MM.1S (cell line): ENCODE measurements at regions not wholly inside any gene's neighbourhood (a gene's known extent, or its start where the extent isn't known, plus 50 kb on each side); places are given as distances from the start of the nearest gene placed in this dataset.

Experiments
- DNase-seq: peaks from one replicate; pipeline ENCODE4 v3.0.0-alpha.2; 2015
- H2AFZ ChIP-seq: fragments of 300-600 bp; sonication (generic); 2 replicates; pipeline ENCODE4 v1.6.0; 2016; ENCODE audit warnings: antibody characterized with exemption, low read length
- H3F3A ChIP-seq: fragments of 300-600 bp; sonication (generic); 2 replicates; pipeline ENCODE4 v1.6.1; 2016; ENCODE audit warnings: mild to moderate bottlenecking, antibody characterized with exemption, low read length, moderate library complexity, mixed read lengths; ENCODE audit not compliant: insufficient read depth
- H3K27ac ChIP-seq: fragments of 300-600 bp; sonication (generic); 2 replicates; pipeline ENCODE4 v1.5.1; 2016; ENCODE audit warnings: mild to moderate bottlenecking, low read length
- H3K27me3 ChIP-seq: fragments of 300-600 bp; sonication (generic); replicated peaks from 2 replicates; pipeline ENCODE4 v1.6.0; 2016; ENCODE audit warnings: low read length; ENCODE audit not compliant: insufficient read depth
- H3K36me3 ChIP-seq: fragments of 300-600 bp; sonication (generic); replicated peaks from 2 replicates; pipeline ENCODE4 v1.6.1; 2016; ENCODE audit warnings: mild to moderate bottlenecking, low read length, mixed read lengths; ENCODE audit not compliant: insufficient read depth
- H3K4me1 ChIP-seq: fragments of 300-600 bp; sonication (generic); 2 replicates; pipeline ENCODE4 v1.6.1; 2016; ENCODE audit warnings: low read length, mixed read lengths
- H3K4me2 ChIP-seq: fragments of 300-600 bp; sonication (generic); 2 replicates; pipeline ENCODE4 v1.6.0; 2016; ENCODE audit warnings: low read depth, low read length
- H3K4me3 ChIP-seq: fragments of 300-600 bp; sonication (generic); 2 replicates; pipeline ENCODE4 v1.5.1; 2016; ENCODE audit warnings: low read length, mixed read lengths
- H3K79me2 ChIP-seq: fragments of 300-600 bp; sonication (generic); 2 replicates; pipeline ENCODE4 v1.6.1; 2016; ENCODE audit warnings: mixed run types, low read length, mixed read lengths
- H3K9ac ChIP-seq: fragments of 300-600 bp; sonication (generic); 2 replicates; pipeline ENCODE4 v1.6.1; 2016; ENCODE audit warnings: low read length, mixed read lengths
- H3K9me2 ChIP-seq: fragments of 300-600 bp; sonication (generic); replicated peaks from 2 replicates; pipeline ENCODE4 v1.6.1; 2016; ENCODE audit warnings: mild to moderate bottlenecking, low read length, mixed read lengths; ENCODE audit not compliant: insufficient read depth
- H3K9me3 ChIP-seq: fragments of 300-600 bp; sonication (generic); replicated peaks from 2 replicates; pipeline ENCODE4 v1.6.1; 2016; ENCODE audit warnings: mild to moderate bottlenecking, low read length, mixed read lengths; ENCODE audit not compliant: insufficient read depth
- H4K20me1 ChIP-seq: fragments of 300-600 bp; sonication (generic); 2 replicates; pipeline ENCODE4 v1.6.1; 2016; ENCODE audit warnings: mild to moderate bottlenecking, low read length, moderate library complexity, mixed read lengths; ENCODE audit not compliant: insufficient read depth
- CTCF ChIP-seq: fragments of 300-600 bp; sonication (generic); IDR thresholded peaks from 2 replicates; pipeline ENCODE4 v1.5.1; 2016; ENCODE audit warnings: antibody characterized with exemption, low read length, mixed read lengths
- EZH2 ChIP-seq: fragments of 300-600 bp; sonication (generic); optimal IDR thresholded peaks from 2 replicates; pipeline ENCODE3; 2017; ENCODE audit warnings: low read depth, mild to moderate bottlenecking, antibody characterized with exemption, low read length, mixed read lengths
- EZH2phosphoT487 ChIP-seq: fragments of 300-600 bp; sonication (generic); IDR thresholded peaks from 2 replicates; pipeline ENCODE4 v1.6.1; 2018; ENCODE audit warnings: antibody characterized with exemption, low read length

GRCh38 chr9:75274781-75275180 is 186.5 kb downstream of the OSTF1 start:
- no peaks in the 10 kb centered on the region for H4K20me1 ChIP-seq
- H3K4me1 ChIP-seq = no peaks in the 10 kb centered on the region
- H3K27me3 ChIP-seq = no peaks in the 10 kb centered on the region
- TF ChIP-seq EZH2phosphoT487 = no peak
- no peak for TF ChIP-seq EZH2
- no peak for TF ChIP-seq CTCF
- no peak overlapping the region for H3K27ac ChIP-seq
- no peaks in the 10 kb centered on the region for H3K9me3 ChIP-seq
- H3K9ac ChIP-seq = no peak overlapping the region
- H3F3A ChIP-seq = no peaks in the 10 kb centered on the region
- no peak for DNase-seq
- no peaks in the 10 kb centered on the region for H3K36me3 ChIP-seq
- H3K4me2 ChIP-seq = no peak overlapping the region
- no peak overlapping the region for H3K4me3 ChIP-seq
- no peaks in the 10 kb centered on the region for H3K9me2 ChIP-seq
- no peak overlapping the region for H2AFZ ChIP-seq
- no peaks in the 10 kb centered on the region for H3K79me2 ChIP-seq

- no peak overlapping the region for H2AFZ ChIP-seq
- no peaks in the 10 kb centered on the region for H3K9me3 ChIP-seq
- H3K9ac ChIP-seq = no peak overlapping the region
- H3K27me3 ChIP-seq = no peaks in the 10 kb centered on the region
- no peaks in the 10 kb centered on the region for H3K36me3 ChIP-seq
- H3F3A ChIP-seq = no peaks in the 10 kb centered on the region
- no peaks in the 10 kb centered on the region for H3K4me1 ChIP-seq
- no peak for DNase-seq
- H3K9me2 ChIP-seq = no peaks in the 10 kb centered on the region
- no peak overlapping the region for H3K4me3 ChIP-seq
- no peaks in the 10 kb centered on the region for H4K20me1 ChIP-seq
- no peaks in the 10 kb centered on the region for H3K79me2 ChIP-seq
- TF ChIP-seq EZH2phosphoT487 (no peak), CTCF (no peak), EZH2 (no peak)
- no peak overlapping the region for H3K4me2 ChIP-seq
- H3K27ac ChIP-seq = no peak overlapping the region
These were observed 193.7 kb downstream of the OSTF1 start for GRCh38 chr9:75282047-75282446.

GRCh38 chr9:75289332-75289731 is 201.0 kb downstream of the OSTF1 start:
- H3K36me3 ChIP-seq = no peaks in the 10 kb centered on the region
- H3K27me3 ChIP-seq = no peaks in the 10 kb centered on the region
- H3F3A ChIP-seq = no peaks in the 10 kb centered on the region

More at GRCh38 chr9:75289332-75289731, 201.0 kb downstream of the OSTF1 start:
- Histone ChIP-seq H3K9me2 (no peaks in the 10 kb centered on the region), H3K4me1 (no peaks in the 10 kb centered on the region), H3K27ac (no peak overlapping the region), H3K4me3 (no peak overlapping the region), H3K9ac (no peak overlapping the region), H3K9me3 (no peaks in the 10 kb centered on the region), H2AFZ (no peak overlapping the region), H3K79me2 (no peaks in the 10 kb centered on the region), H3K4me2 (no peak overlapping the region), H4K20me1 (no peaks in the 10 kb centered on the region)
- no peak for DNase-seq
- no peak for TF ChIP-seq CTCF
- no peak for TF ChIP-seq EZH2
- TF ChIP-seq EZH2phosphoT487 = no peak
